Left ventricle myocardium inferior (tissue), 1 donor: ENCODE measurements at regions not wholly inside any gene's neighbourhood (a gene's known extent, or its start where the extent isn't known, plus 50 kb on each side); places are given as distances from the start of the nearest gene placed in this dataset.
"Not testable (repeated sequence)": the region's sequence is repeated elsewhere in the genome, so short reads cannot be mapped to it uniquely, and the experiment has no call there.

Source experiments
- DNase-seq: peaks from one replicate; pipeline ENCODE4 v3.0.0-alpha.2; 2020
- H3K27ac ChIP-seq: fragments of 200-600 bp; replicated peaks from 2 replicates; pipeline ENCODE4 v1.8.0; 2021
- H3K27me3 ChIP-seq: fragments of 200-600 bp; 2 replicates; pipeline ENCODE4 v1.8.0; 2021; ENCODE audit warnings: low read depth
- H3K36me3 ChIP-seq: fragments of 200-600 bp; 2 replicates; pipeline ENCODE4 v1.8.0; 2021
- H3K4me1 ChIP-seq: fragments of 200-600 bp; 2 replicates; pipeline ENCODE4 v1.8.0; 2021
- H3K4me3 ChIP-seq: fragments of 200-600 bp; 2 replicates; pipeline ENCODE4 v1.8.0; 2021; ENCODE audit warnings: mild to moderate bottlenecking, moderate library complexity
- H3K9me3 ChIP-seq: fragments of 200-600 bp; replicated peaks from 2 replicates; pipeline ENCODE4 v1.8.0; 2021
- CTCF ChIP-seq: fragments of 200-600 bp; IDR thresholded peaks from 2 replicates; pipeline ENCODE4 v1.8.0; 2021; ENCODE audit warnings: antibody characterized with exemption, mild to moderate bottlenecking, borderline replicate concordance
- intact Hi-C: fragments of 100-400 bp; cut with micrococcal nuclease; formaldehyde crosslinking; loops from one replicate; pipeline ENCODE4 v1.11.0; 2022
- donor health status: DM: no; HTN: yes; CAD: no; lungs with severe emphysema.

DNA sequence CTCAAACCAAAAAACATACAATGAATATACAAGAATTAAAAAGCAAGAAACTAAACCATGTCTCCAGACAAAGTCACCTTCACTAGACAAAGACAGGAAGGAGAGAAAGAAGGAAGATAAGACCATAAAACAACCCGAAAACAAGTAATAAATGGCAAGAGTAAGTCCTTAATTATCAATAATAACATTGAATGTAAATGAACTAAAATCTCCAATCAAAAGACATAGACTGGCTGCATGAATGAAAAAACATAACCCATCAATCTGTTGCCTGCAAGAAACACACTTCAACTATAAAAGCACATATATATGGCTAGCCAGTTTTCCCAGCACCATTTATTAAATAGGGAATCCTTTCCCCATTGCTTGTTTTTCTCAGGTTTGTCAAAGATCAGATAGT is 100.8 kb upstream of the SAMSN1 start:
- no peak overlapping the region for H3K27ac ChIP-seq
- no peaks in the 10 kb centered on the region for H3K27me3 ChIP-seq
- intact Hi-C loops: no loop called here
- H3K4me1 ChIP-seq: no peaks in the 10 kb centered on the region
- H3K36me3 ChIP-seq: no peaks in the 10 kb centered on the region
- no peak for TF ChIP-seq CTCF
- no peak overlapping the region for H3K4me3 ChIP-seq
- peaks cover 27% of the 10 kb centered on the region for H3K9me3 ChIP-seq
- DNase-seq: no peak

DNA sequence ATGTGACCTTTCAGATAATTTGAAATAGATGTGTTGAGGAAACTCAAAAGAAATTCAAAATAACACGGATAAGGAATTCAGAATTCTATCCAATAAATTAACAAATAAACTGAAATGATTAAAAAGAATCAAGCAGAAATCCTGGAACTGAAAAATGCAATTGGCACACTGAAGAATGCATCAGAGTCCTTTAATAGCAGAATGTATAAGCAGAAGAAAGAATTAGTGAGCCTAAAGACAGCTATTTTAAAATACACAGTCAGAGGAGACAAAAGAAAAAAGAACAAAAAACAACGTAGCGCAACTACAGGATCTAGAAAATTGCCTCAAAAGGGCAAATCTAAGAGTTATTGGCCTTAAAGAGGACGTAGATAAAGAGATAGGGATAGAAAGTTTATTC is 99.6 kb upstream of the SAMSN1 start:
- Histone ChIP-seq H3K9me3 (peaks cover 27% of the 10 kb centered on the region), H3K27ac (no peak overlapping the region), H3K36me3 (no peaks in the 10 kb centered on the region), H3K27me3 (no peaks in the 10 kb centered on the region), H3K4me1 (no peaks in the 10 kb centered on the region), H3K4me3 (no peak overlapping the region)
- TF ChIP-seq CTCF: no peak
- intact Hi-C loops: no loop called here
- DNase-seq: no peak

DNA sequence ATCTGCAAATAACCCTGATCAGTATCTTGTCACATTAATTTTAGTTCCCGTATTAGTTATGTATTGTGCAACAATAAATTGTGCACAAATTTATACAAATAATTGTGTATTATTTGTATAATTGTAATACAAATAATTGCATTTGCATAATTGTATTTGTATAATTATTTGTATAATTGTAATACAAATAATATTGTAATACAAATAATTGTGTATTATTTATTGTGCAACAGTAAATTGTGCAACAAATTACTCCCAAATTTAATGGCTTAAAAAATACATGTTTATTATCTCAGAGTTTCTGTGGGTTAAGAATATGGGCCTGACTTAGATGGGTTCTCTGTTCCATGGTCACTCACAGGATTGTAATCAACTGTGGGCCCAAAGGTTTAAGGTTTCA is 86.2 kb upstream of the SAMSN1 start:
- TF ChIP-seq CTCF: no peak
- Histone ChIP-seq H3K27me3 (no peaks in the 10 kb centered on the region), H3K36me3 (no peaks in the 10 kb centered on the region), H3K9me3 (no peaks in the 10 kb centered on the region), H3K27ac (no peak overlapping the region), H3K4me3 (no peak overlapping the region), H3K4me1 (no peaks in the 10 kb centered on the region)
- DNase-seq: no peak
- intact Hi-C loops: no loop called here

DNA sequence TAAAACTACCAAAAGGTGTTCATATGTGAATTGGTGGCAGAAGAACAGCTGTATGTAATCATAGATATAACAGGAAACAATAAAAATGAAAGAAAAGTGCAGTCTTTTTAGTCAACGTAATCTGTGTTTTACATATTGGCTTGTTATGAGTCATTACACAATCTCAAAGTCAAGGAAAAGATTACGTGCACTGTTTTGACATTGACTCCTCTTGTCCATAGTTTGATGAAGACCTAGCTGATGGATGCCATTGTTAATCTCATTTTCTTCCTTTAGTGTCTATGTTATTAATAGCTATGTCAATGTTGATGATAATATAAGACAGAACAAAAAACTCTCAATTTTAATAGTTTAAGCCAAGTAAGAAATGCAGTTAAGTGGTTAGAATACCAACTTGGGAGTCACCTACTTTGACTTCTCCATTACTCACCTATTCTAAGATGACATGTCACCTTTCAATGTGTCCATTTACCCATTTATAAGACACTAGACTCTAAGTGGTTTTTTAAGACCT is 84.5 kb upstream of the SAMSN1 start:
- no peaks in the 10 kb centered on the region for H3K4me1 ChIP-seq
- H3K4me3 ChIP-seq: no peak overlapping the region
- peaks cover 4% of the 10 kb centered on the region for H3K9me3 ChIP-seq
- no peaks in the 10 kb centered on the region for H3K27me3 ChIP-seq
- TF ChIP-seq CTCF: no peak
- H3K36me3 ChIP-seq: no peaks in the 10 kb centered on the region
- DNase-seq: no peak
- H3K27ac ChIP-seq: no peak overlapping the region
- intact Hi-C loops: no loop called here

- Histone ChIP-seq H3K4me1 (no peaks in the 10 kb centered on the region), H3K4me3 (no peak overlapping the region), H3K9me3 (peaks cover 9% of the 10 kb centered on the region), H3K36me3 (no peaks in the 10 kb centered on the region), H3K27ac (no peak overlapping the region), H3K27me3 (no peaks in the 10 kb centered on the region)
- intact Hi-C loops: no loop called here
- no peak for DNase-seq
- no peak for TF ChIP-seq CTCF
Observed at GRCh38 chr21:14629461-14629860, 83.3 kb upstream of the SAMSN1 start.

DNA sequence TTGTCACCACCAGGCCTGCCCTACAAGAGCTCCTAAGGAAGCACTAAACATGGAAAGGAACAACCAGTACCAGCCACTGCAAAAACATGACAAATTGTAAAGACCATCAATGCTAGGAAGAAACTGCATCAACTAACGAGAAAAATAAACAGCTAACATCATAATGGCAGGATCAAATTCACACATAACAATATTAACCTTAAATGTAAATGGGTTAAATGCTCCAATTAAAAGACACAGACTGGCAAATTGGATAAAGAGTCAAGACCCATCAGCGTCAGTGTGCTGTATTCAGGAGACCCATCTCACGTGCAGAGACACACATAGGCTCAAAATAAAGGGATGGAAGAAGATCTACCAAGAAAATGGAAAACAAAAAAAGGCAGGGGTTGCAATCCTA is 77.0 kb upstream of the SAMSN1 start:
- H3K27ac ChIP-seq, H3K27me3 ChIP-seq, H3K4me1 ChIP-seq, intact Hi-C loops, H3K4me3 ChIP-seq, H3K36me3 ChIP-seq, DNase-seq: not testable (repeated sequence)
- H3K9me3 ChIP-seq: peaks cover 47% of the 10 kb centered on the region
